ENCODE measurements at regions not wholly inside any gene's neighbourhood (a gene's known extent, or its start where the extent isn't known, plus 50 kb on each side); places are given as distances from the start of the nearest gene placed in this dataset.

- TF ChIP-seq, protein P1, sequence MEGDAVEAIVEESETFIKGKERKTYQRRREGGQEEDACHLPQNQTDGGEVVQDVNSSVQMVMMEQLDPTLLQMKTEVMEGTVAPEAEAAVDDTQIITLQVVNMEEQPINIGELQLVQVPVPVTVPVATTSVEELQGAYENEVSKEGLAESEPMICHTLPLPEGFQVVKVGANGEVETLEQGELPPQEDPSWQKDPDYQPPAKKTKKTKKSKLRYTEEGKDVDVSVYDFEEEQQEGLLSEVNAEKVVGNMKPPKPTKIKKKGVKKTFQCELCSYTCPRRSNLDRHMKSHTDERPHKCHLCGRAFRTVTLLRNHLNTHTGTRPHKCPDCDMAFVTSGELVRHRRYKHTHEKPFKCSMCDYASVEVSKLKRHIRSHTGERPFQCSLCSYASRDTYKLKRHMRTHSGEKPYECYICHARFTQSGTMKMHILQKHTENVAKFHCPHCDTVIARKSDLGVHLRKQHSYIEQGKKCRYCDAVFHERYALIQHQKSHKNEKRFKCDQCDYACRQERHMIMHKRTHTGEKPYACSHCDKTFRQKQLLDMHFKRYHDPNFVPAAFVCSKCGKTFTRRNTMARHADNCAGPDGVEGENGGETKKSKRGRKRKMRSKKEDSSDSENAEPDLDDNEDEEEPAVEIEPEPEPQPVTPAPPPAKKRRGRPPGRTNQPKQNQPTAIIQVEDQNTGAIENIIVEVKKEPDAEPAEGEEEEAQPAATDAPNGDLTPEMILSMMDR (IDR thresholded peaks at IDR 0.05; ENCODE audit: poor library complexity), result no peak
- TF ChIP-seq EZH2 (IDR thresholded peaks at IDR 0.05; ENCODE audit: borderline replicate concordance) (no peak), EZH2phosphoT487 (IDR thresholded peaks at IDR 0.05; ENCODE audit: low read depth, severe bottlenecking, unreplicated experiment) (no peak)
These were observed 146.2 kb upstream of the KLF4 start for GRCh38 chr9:107635803-107636174.
